ENCODE measurements at regions not wholly inside any gene's neighbourhood (a gene's known extent, or its start where the extent isn't known, plus 50 kb on each side); places are given as distances from the start of the nearest gene placed in this dataset.

DNA sequence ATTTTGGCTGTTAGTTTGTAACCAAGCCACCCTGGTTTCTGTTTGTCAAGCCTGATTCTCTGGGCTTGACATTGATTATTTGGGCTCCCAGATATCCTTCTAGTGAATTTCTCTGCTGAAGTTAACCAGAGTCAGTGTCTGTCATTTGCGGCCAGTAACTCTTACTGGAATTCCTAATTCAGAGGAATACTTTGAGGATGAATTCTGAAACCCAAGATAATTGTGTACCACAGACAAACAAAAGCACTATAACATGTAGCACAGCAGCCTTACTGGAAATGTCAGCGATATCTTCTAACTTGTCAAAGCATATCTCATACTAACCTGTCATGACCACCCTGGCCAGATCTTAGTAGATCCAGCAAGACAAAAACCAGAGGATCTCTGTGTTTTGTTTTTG lies 84.4 kb upstream of the HIF1A start:
- Histone ChIP-seq H3K4ac (ENCODE audit: low read depth, low read length) (no peak overlapping the region), H3K79me2 (ENCODE audit: insufficient read depth, low read length) (no peaks in the 10 kb centered on the region), H3K79me1 (ENCODE audit: insufficient read depth, low read depth, low read length, poor library complexity, severe bottlenecking) (no peaks in the 10 kb centered on the region), H3T11ph (ENCODE audit: low read length) (no peak overlapping the region), H3K56ac (ENCODE audit: insufficient read length, low read depth, low read length) (no peak overlapping the region), H4K8ac (replicated peaks; ENCODE audit: insufficient read length, low read depth, low read length) (no peak overlapping the region), H4K5ac (ENCODE audit: insufficient read length, low read depth, low read length) (no peak overlapping the region), H2BK5ac (ENCODE audit: insufficient read length, low read length) (no peak overlapping the region), H3K27me3 (ENCODE audit: insufficient read depth, low read length) (no peaks in the 10 kb centered on the region), H3K23ac (ENCODE audit: insufficient read length, low read depth, low read length) (no peak overlapping the region), H3K23me2 (ENCODE audit: insufficient read length, low read depth, low read length, poor library complexity, severe bottlenecking) (no peaks in the 10 kb centered on the region), H2AFZ (ENCODE audit: low read length) (no peak overlapping the region), H3K4me2 (ENCODE audit: insufficient read depth, insufficient read length, low read length) (no peak overlapping the region), H3K9me3 (ENCODE audit: control insufficient read depth, low read depth, low read length) (no peaks in the 10 kb centered on the region), H3K4me1 (ENCODE audit: insufficient read depth, low read length) (peaks cover 25% of the 10 kb centered on the region), H2BK15ac (ENCODE audit: low read depth, low read length) (no peak overlapping the region), H4K20me1 (ENCODE audit: control insufficient read depth, insufficient read depth, insufficient read length) (no peaks in the 10 kb centered on the region), H3K18ac (ENCODE audit: insufficient read length, low read depth, low read length) (no peak overlapping the region), H2BK12ac (ENCODE audit: insufficient read length, low read depth, low read length) (no peak overlapping the region), H3K27ac (ENCODE audit: insufficient read length, low read depth, low read length) (no peak overlapping the region), H4K91ac (ENCODE audit: insufficient read length, low read depth, low read length) (no peak overlapping the region), H3K14ac (ENCODE audit: insufficient read depth, low read length) (no peak overlapping the region), H2AK5ac (ENCODE audit: insufficient read length, low read length) (no peak overlapping the region), H2BK120ac (ENCODE audit: low read depth, low read length, poor library complexity, severe bottlenecking) (no peak overlapping the region), H2BK20ac (ENCODE audit: low read depth, low read length, poor library complexity, severe bottlenecking) (no peak overlapping the region), H3K9ac (ENCODE audit: extremely low read depth, insufficient read length, low read length) (no peak overlapping the region)
- Mint-ChIP-seq H3K9me3 (no peaks in the 10 kb centered on the region), H3K36me3 (ENCODE audit: insufficient read depth in 1 of 3, low read depth in 3 of 3) (no peaks in the 10 kb centered on the region), H3K27ac (0 out of 7 replicates have a peak overlapping the region, but pooled peaks of 1 of the 3 experiments have one; percentile 93), H3K4me1 (peaks cover 59% of the 10 kb centered on the region in 2 experiments), H3K4me3 (no peak overlapping the region), H3K27me3 (ENCODE audit: low read depth) (peaks cover 3% of the 10 kb centered on the region)
- no CpG with 5 or more reads among the region's 2 CpGs for WGBS (ENCODE audit: extremely low coverage, insufficient read length, low lambda C conversion rate)
- TF ChIP-seq, protein P1, sequence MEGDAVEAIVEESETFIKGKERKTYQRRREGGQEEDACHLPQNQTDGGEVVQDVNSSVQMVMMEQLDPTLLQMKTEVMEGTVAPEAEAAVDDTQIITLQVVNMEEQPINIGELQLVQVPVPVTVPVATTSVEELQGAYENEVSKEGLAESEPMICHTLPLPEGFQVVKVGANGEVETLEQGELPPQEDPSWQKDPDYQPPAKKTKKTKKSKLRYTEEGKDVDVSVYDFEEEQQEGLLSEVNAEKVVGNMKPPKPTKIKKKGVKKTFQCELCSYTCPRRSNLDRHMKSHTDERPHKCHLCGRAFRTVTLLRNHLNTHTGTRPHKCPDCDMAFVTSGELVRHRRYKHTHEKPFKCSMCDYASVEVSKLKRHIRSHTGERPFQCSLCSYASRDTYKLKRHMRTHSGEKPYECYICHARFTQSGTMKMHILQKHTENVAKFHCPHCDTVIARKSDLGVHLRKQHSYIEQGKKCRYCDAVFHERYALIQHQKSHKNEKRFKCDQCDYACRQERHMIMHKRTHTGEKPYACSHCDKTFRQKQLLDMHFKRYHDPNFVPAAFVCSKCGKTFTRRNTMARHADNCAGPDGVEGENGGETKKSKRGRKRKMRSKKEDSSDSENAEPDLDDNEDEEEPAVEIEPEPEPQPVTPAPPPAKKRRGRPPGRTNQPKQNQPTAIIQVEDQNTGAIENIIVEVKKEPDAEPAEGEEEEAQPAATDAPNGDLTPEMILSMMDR (conservative IDR thresholded peaks at IDR 0.05): no peak
- DNase-seq: no peak

All from H9 (cell line).